Smooth muscle cell (in vitro differentiated cells): ENCODE measurements at regions not wholly inside any gene's neighbourhood (a gene's known extent, or its start where the extent isn't known, plus 50 kb on each side); places are given as distances from the start of the nearest gene placed in this dataset.

Experiments
- DNase-seq: peaks from one replicate; lab custom pipeline; 2025; ENCODE audit not compliant: unreplicated experiment; lab: John Stamatoyannopoulos, UW
- H2AFZ ChIP-seq: fragments of 200-600 bp; sonication (generic); 2 replicates; pipeline ENCODE4 v1.6.0; 2016; ENCODE audit warnings: antibody characterized with exemption, low read depth, mild to moderate bottlenecking
- H3F3A ChIP-seq: fragments of 200-600 bp; sonication (generic); 2 replicates; pipeline ENCODE4 v1.6.0; 2017; ENCODE audit warnings: antibody characterized with exemption, low read depth
- H3K27ac ChIP-seq: fragments of 200-600 bp; sonication (generic); 2 replicates; pipeline ENCODE4 v1.5.1; 2016; ENCODE audit warnings: low read depth, mild to moderate bottlenecking
- H3K27me3 ChIP-seq: fragments of 200-600 bp; sonication (generic); 2 replicates; pipeline ENCODE4 v1.6.1; 2016; ENCODE audit warnings: low read depth, mild to moderate bottlenecking
- H3K36me3 ChIP-seq: fragments of 200-600 bp; sonication (generic); 2 replicates; pipeline ENCODE4 v1.5.1; 2016; ENCODE audit warnings: low read depth
- H3K4me1 ChIP-seq: fragments of 200-600 bp; sonication (generic); 2 replicates; pipeline ENCODE4 v1.5.1; 2016; ENCODE audit warnings: low read depth
- H3K4me2 ChIP-seq: fragments of 200-600 bp; sonication (generic); 2 replicates; pipeline ENCODE4 v1.6.0; 2016; ENCODE audit warnings: mild to moderate bottlenecking
- H3K4me3 ChIP-seq: fragments of 200-600 bp; sonication (generic); 2 replicates; pipeline ENCODE4 v1.5.1; 2016; ENCODE audit warnings: mild to moderate bottlenecking
- H3K79me2 ChIP-seq: fragments of 200-600 bp; sonication (generic); 2 replicates; pipeline ENCODE4 v1.6.0; 2016; ENCODE audit warnings: low read depth, mild to moderate bottlenecking
- H3K9ac ChIP-seq: fragments of 200-600 bp; sonication (generic); 2 replicates; pipeline ENCODE4 v1.6.0; 2016; ENCODE audit warnings: low read depth
- H3K9me3 ChIP-seq: fragments of 200-600 bp; sonication (generic); replicated peaks from 2 replicates; pipeline ENCODE4 v1.5.1; 2016; ENCODE audit warnings: low read depth
- H4K20me1 ChIP-seq: fragments of 200-600 bp; sonication (generic); 2 replicates; pipeline ENCODE4 v1.6.0; 2016; ENCODE audit warnings: low read depth
- CTCF ChIP-seq: fragments of 200-600 bp; sonication (generic); IDR thresholded peaks from 2 replicates; pipeline ENCODE4 v1.5.1; 2017; ENCODE audit warnings: borderline replicate concordance, mild to moderate bottlenecking, antibody characterized with exemption; ENCODE audit not compliant: insufficient read depth, poor library complexity, severe bottlenecking
- WGBS: methylation state at CpG from one replicate; pipeline ENCODE4 v1.1.7; 2016; ENCODE audit warnings: low lambda C conversion rate; 5-methylcytosine and 5-hydroxymethylcytosine counted together

- Histone ChIP-seq H3K79me2 (no peaks in the 10 kb centered on the region), H3K4me2 (no peak overlapping the region), H3K9me3 (no peaks in the 10 kb centered on the region), H3K27me3 (no peaks in the 10 kb centered on the region), H4K20me1 (no peaks in the 10 kb centered on the region), H3K36me3 (no peaks in the 10 kb centered on the region), H3K9ac (no peak overlapping the region), H3K27ac (no peak overlapping the region), H3K4me1 (no peaks in the 10 kb centered on the region), H2AFZ (no peak overlapping the region), H3F3A (no peaks in the 10 kb centered on the region), H3K4me3 (no peak overlapping the region)
- 76% methylated on average over 1 of the region's 1 CpG for WGBS
- TF ChIP-seq CTCF, result no peak
- no peak for DNase-seq
Observed at GRCh38 chr5:12013351-12013750, 109.1 kb upstream of the CTNND2 start.

- TF ChIP-seq CTCF, result no peak
- H3K27ac ChIP-seq, result no peak overlapping the region
- H3K36me3 ChIP-seq, result no peaks in the 10 kb centered on the region
- DNase-seq, result no peak
- no peak overlapping the region for H3K9ac ChIP-seq
- H3K4me2 ChIP-seq, result no peak overlapping the region
- H3K9me3 ChIP-seq, result no peaks in the 10 kb centered on the region
- H3K79me2 ChIP-seq, result no peaks in the 10 kb centered on the region
- no peaks in the 10 kb centered on the region for H3K4me1 ChIP-seq
- H3K4me3 ChIP-seq, result no peak overlapping the region
- H3F3A ChIP-seq, result no peaks in the 10 kb centered on the region
- no peaks in the 10 kb centered on the region for H4K20me1 ChIP-seq
- no peak overlapping the region for H2AFZ ChIP-seq
- no peaks in the 10 kb centered on the region for H3K27me3 ChIP-seq
- WGBS, result 81% methylated on average over 2 of the region's 2 CpGs
Observed at GRCh38 chr5:12003680-12004079, 99.4 kb upstream of the CTNND2 start.

GRCh38 chr5:11998397-11998796 lies 94.2 kb upstream of the CTNND2 start:
- Histone ChIP-seq H3K9ac (no peak overlapping the region), H3K4me2 (no peak overlapping the region), H4K20me1 (no peaks in the 10 kb centered on the region), H3K79me2 (no peaks in the 10 kb centered on the region), H3K27me3 (no peaks in the 10 kb centered on the region), H2AFZ (no peak overlapping the region), H3K36me3 (no peaks in the 10 kb centered on the region), H3K9me3 (no peaks in the 10 kb centered on the region), H3F3A (no peaks in the 10 kb centered on the region), H3K4me3 (no peak overlapping the region), H3K27ac (no peak overlapping the region), H3K4me1 (no peaks in the 10 kb centered on the region)
- no peak for TF ChIP-seq CTCF
- no peak for DNase-seq

- Histone ChIP-seq H2AFZ (no peak overlapping the region), H4K20me1 (no peaks in the 10 kb centered on the region), H3K27me3 (no peaks in the 10 kb centered on the region), H3K27ac (no peak overlapping the region), H3K9ac (no peak overlapping the region), H3K4me3 (no peak overlapping the region), H3K4me2 (no peak overlapping the region), H3K4me1 (no peaks in the 10 kb centered on the region), H3K36me3 (no peaks in the 10 kb centered on the region), H3K9me3 (no peaks in the 10 kb centered on the region), H3F3A (no peaks in the 10 kb centered on the region), H3K79me2 (no peaks in the 10 kb centered on the region)
- no peak for TF ChIP-seq CTCF
- no peak for DNase-seq
- 95% methylated on average over 11 of the region's 11 CpGs for WGBS
Observed at GRCh38 chr5:11997942-11998341, 93.7 kb upstream of the CTNND2 start.
